ENCODE measurements at regions not wholly inside any gene's neighbourhood (a gene's known extent, or its start where the extent isn't known, plus 50 kb on each side); places are given as distances from the start of the nearest gene placed in this dataset.

DNA sequence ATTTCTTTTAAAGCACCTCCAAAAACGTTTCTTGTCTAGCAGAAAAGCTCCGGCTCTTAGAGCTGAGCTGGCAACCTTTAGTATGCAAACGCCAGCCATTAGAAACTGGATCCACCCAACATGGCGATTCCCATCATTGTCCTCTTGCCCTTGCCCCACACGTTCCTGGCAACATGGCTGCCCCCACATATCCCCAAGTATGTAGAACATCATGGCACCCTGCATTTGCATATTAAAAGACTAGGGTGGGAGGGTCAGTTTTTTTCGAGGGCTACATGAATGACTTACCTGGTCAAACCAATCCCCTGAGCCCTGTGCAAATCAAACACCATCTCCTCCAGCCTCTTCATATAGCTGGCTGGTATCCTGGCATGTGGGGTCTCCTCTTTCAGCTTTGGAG, 82.2 kb upstream of the HELT start:
- no peak for TF ChIP-seq EZH2phosphoT487 (IDR thresholded peaks at IDR 0.05; ENCODE audit: low read depth, severe bottlenecking, unreplicated experiment)
- TF ChIP-seq, protein P1, sequence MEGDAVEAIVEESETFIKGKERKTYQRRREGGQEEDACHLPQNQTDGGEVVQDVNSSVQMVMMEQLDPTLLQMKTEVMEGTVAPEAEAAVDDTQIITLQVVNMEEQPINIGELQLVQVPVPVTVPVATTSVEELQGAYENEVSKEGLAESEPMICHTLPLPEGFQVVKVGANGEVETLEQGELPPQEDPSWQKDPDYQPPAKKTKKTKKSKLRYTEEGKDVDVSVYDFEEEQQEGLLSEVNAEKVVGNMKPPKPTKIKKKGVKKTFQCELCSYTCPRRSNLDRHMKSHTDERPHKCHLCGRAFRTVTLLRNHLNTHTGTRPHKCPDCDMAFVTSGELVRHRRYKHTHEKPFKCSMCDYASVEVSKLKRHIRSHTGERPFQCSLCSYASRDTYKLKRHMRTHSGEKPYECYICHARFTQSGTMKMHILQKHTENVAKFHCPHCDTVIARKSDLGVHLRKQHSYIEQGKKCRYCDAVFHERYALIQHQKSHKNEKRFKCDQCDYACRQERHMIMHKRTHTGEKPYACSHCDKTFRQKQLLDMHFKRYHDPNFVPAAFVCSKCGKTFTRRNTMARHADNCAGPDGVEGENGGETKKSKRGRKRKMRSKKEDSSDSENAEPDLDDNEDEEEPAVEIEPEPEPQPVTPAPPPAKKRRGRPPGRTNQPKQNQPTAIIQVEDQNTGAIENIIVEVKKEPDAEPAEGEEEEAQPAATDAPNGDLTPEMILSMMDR (IDR thresholded peaks at IDR 0.05; ENCODE audit: poor library complexity), result no peak
- TF ChIP-seq EZH2 (IDR thresholded peaks at IDR 0.05; ENCODE audit: borderline replicate concordance), result no peak
- 75% methylated on average over 6 of the region's 6 CpGs for WGBS (ENCODE audit: low lambda C conversion rate, missing lambda C conversion rate)
- Histone ChIP-seq H3K9me3 (ENCODE audit: low read depth) (no peaks in the 10 kb centered on the region), H3K27me3 (no peaks in the 10 kb centered on the region), H3K9me2 (replicated peaks; ENCODE audit: insufficient read depth) (no peaks in the 10 kb centered on the region), H3K79me2 (no peaks in the 10 kb centered on the region), H3K4me1 (ENCODE audit: insufficient read depth) (peaks cover 4% of the 10 kb centered on the region), H3K36me3 (replicated peaks; ENCODE audit: insufficient read depth, low read depth) (no peaks in the 10 kb centered on the region), H3K4me2 (no peak overlapping the region), H2AFZ (no peak overlapping the region), H4K20me1 (ENCODE audit: insufficient read depth, poor library complexity, severe bottlenecking) (no peaks in the 10 kb centered on the region), H3K4me3 (no peak overlapping the region), H3K27ac (no peak overlapping the region)
- no peak for DNase-seq (ENCODE audit: low spot score)

DNA sequence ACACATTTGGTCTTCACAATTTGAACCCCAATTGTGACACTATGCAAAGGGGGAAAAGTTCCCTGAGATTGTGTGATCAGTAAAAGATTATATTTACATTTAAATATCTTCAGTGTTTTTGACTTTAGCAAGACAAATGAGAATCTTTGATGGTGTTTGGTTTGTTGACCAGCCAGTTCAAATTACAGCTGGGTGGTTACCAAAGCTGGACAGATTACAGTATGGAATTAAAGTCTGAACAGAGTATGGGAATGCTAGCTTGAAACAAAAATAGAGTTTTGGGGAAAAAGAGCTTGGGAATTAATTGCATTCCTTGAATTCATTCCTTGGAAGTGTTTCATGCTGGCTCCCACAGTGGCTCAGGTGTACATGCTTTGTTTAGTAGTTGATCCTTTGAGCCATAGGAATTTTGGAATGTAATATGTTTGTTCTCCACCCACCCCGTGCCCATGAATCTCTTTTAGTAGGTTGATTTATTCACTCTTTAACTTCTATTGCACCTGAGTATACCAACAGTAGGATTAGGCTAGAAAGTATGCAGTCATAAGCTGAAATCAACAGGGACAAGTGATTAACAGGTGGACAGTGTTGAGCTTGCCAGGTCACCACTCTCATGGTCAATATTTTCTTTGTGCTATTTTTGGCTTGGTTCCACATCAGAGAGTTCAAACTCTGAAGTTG, 81.1 kb upstream of the HELT start:
- Histone ChIP-seq H3K4me3 (no peak overlapping the region), H3K36me3 (replicated peaks; ENCODE audit: insufficient read depth, low read depth) (no peaks in the 10 kb centered on the region), H3K27ac (peak overlapping the region; percentile 48), H3K4me1 (ENCODE audit: insufficient read depth) (peaks cover 4% of the 10 kb centered on the region), H3K79me2 (no peaks in the 10 kb centered on the region), H3K9me2 (replicated peaks; ENCODE audit: insufficient read depth) (no peaks in the 10 kb centered on the region), H3K4me2 (no peak overlapping the region), H4K20me1 (ENCODE audit: insufficient read depth, poor library complexity, severe bottlenecking) (no peaks in the 10 kb centered on the region), H3K27me3 (no peaks in the 10 kb centered on the region), H2AFZ (no peak overlapping the region), H3K9me3 (ENCODE audit: low read depth) (no peaks in the 10 kb centered on the region)
- 31% methylated on average over 1 of the region's 1 CpG for WGBS (ENCODE audit: low lambda C conversion rate, missing lambda C conversion rate)
- TF ChIP-seq, protein P1 (IDR thresholded peaks at IDR 0.05; ENCODE audit: poor library complexity), result no peak
- TF ChIP-seq EZH2phosphoT487 (IDR thresholded peaks at IDR 0.05; ENCODE audit: low read depth, severe bottlenecking, unreplicated experiment), result no peak
- TF ChIP-seq EZH2 (IDR thresholded peaks at IDR 0.05; ENCODE audit: borderline replicate concordance), result no peak
- DNase-seq (ENCODE audit: low spot score), result peak; percentile 35

DNA sequence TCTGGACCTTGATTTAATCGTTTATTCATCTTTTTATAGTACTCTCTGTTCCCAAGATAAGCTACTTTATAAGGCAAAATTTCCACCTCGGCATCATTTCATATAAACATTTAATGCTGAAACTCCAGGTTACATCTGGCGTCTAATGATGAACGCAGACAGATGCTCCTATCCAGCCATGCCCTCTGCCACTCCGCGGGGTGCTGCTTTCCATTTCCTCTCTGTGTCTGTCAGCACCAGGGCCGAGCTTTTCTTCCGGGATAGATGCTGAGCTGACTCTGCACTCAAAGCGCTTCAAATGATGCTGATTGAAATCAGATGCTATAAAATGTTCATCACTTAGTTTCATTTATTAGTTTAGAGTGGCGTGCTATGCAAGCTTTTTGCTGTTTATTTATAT, 80.5 kb upstream of the HELT start:
- Histone ChIP-seq H3K4me1 (ENCODE audit: insufficient read depth) (peaks cover 4% of the 10 kb centered on the region), H3K9me3 (ENCODE audit: low read depth) (no peaks in the 10 kb centered on the region), H2AFZ (no peak overlapping the region), H3K27ac (peak overlapping the region; percentile 32), H3K9me2 (replicated peaks; ENCODE audit: insufficient read depth) (no peaks in the 10 kb centered on the region), H3K79me2 (no peaks in the 10 kb centered on the region), H3K36me3 (replicated peaks; ENCODE audit: insufficient read depth, low read depth) (no peaks in the 10 kb centered on the region), H3K4me2 (no peak overlapping the region), H3K27me3 (no peaks in the 10 kb centered on the region), H4K20me1 (ENCODE audit: insufficient read depth, poor library complexity, severe bottlenecking) (no peaks in the 10 kb centered on the region), H3K4me3 (no peak overlapping the region)
- WGBS (ENCODE audit: low lambda C conversion rate, missing lambda C conversion rate), result 44% methylated on average over 10 of the region's 10 CpGs
- DNase-seq (ENCODE audit: low spot score), result peak; percentile 20
- TF ChIP-seq, protein P1 (IDR thresholded peaks at IDR 0.05; ENCODE audit: poor library complexity), result no peak
- TF ChIP-seq EZH2 (IDR thresholded peaks at IDR 0.05; ENCODE audit: borderline replicate concordance) (no peak), EZH2phosphoT487 (IDR thresholded peaks at IDR 0.05; ENCODE audit: low read depth, severe bottlenecking, unreplicated experiment) (no peak)
